Motor neuron (in vitro differentiated cells): ENCODE measurements at regions not wholly inside any gene's neighbourhood (a gene's known extent, or its start where the extent isn't known, plus 50 kb on each side); places are given as distances from the start of the nearest gene placed in this dataset.
"Not testable (repeated sequence)": the region's sequence is repeated elsewhere in the genome, so short reads cannot be mapped to it uniquely, and the experiment has no call there.

Experiments
- ATAC-seq, 8 experiments: fragments of 200-7000 bp; cut with Tn5 transposase; replicated peaks in 6 of 8; 2 replicates each; pipeline ENCODE4 v1.8.0; 2021; ENCODE audit warnings: mild to moderate bottlenecking in 8 of 8, moderate library complexity in 8 of 8
- H3K27ac ChIP-seq, 2 donors: fragments of 250-450 bp; sonication (Bioruptor Pico); 2 replicates each; pipeline ENCODE4 v1.9.0; 2021; ENCODE audit warnings: antibody characterized with exemption in 2 of 2, mild to moderate bottlenecking in 2 of 2, moderate library complexity in 1 of 2
- H3K4me1 ChIP-seq, 2 donors: fragments of 250-450 bp; sonication (Bioruptor Pico); replicated peaks in 1 of 2; 2 replicates each; pipeline ENCODE4 v1.6.1; 2021; ENCODE audit warnings: antibody characterized with exemption in 2 of 2, mild to moderate bottlenecking in 2 of 2, moderate library complexity in 1 of 2
- H3K4me3 ChIP-seq, 5 donors: fragments of 250-450 bp; sonication (Bioruptor Pico); 2 replicates each; pipeline ENCODE4 v1.9.0; 2021; ENCODE audit warnings: antibody characterized with exemption in 5 of 5, mild to moderate bottlenecking in 5 of 5, moderate library complexity in 4 of 5
- WGBS, 10 experiments: fragments of 450-650 bp; shearing (Covaris generic); methylation state at CpG; one replicate each; pipeline ENCODE4 v1.0.0; 2022; 5-methylcytosine and 5-hydroxymethylcytosine counted together
- in situ Hi-C, 9 experiments: fragments of 400-800 bp; cut with MboI; loops; one replicate each; pipeline ENCODE4 v1.15.0; 2021; ENCODE audit warnings: low sequenced_read_pairs in 9 of 9, low pct_unique_long_range_greater_than_20kb in 2 of 9; ENCODE audit not compliant: unreplicated experiment in 9 of 9

DNA sequence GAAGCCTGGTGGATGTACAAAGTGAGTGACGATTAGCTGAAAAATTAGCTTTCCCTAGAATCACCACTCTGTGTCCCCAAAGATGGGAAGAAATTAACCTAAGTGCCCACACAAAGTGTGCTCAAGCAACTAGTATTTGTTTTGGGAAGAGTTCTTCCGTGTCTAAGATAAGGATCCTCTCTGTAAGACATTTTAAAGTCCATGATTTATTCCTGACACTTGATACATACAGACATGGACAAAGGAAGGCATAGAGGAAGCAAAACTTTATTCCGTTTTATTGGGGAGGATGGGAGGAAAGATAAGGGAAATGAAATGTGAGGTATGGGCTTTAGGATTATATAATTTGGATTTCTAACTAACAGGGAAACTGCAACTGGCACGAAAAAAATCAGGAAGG is 1772.6 kb downstream of the EFNA5 start:
- in situ Hi-C loops = no loop called here
- Histone ChIP-seq H3K27ac (no peak overlapping the region), H3K4me1 (no peaks in the 10 kb centered on the region), H3K4me3 (no peak overlapping the region)
- ATAC-seq = no peak
- WGBS, 10 experiments = 30 to 90% (median 76%) methylated on average over 1 to 4 of the region's 4 CpGs

DNA sequence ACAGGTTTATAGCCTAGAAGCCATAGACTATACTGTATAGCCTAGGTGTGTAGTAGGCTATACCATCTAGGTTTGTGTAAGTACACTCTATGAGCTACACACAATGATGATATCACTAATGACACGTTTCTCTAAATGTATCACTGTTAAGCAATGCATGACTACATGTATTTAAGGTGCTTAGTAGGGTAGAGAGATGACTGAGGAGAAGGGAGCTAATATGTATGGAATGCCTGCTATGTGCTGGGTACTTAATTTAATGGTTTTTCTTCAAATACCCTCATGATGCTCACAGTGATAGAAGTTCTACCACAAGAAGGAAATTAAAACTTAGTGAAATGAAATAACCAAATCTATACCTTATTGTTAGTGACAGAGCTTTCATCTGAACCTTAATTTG is 1785.5 kb downstream of the EFNA5 start:
- in situ Hi-C loops = no loop called here

DNA sequence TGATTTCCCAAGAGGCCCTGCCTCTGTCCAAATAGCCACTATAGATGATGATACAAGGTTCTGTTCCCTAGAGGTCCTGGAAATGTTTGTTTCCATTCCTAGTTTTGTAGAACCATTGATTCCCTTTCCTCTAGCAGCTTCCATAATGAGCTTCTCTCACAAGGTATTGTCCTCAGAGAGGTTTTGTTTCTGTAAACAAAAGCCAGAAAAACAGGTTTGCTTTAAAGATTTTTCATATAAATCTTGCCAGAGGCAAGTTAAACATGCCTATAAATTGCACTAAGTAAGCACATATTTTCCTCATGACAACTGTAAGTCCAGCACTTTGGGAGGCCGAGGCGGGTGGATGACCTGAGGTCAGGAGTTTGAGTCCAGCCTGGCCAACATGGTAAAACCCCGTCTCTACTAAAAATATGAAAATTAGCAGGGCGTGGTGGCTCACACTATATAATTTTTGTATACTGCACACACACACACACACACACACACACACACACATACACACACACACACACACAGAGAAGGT is 1787.7 kb downstream of the EFNA5 start:
- WGBS, 10 experiments = 57 to 100% (median 87%) methylated on average over 1 to 4 of the region's 4 CpGs; no CpG with 5 or more reads in 6 of the 10 experiments
- Histone ChIP-seq H3K27ac (no peak overlapping the region), H3K4me3 (no peak overlapping the region), H3K4me1 (no peaks in the 10 kb centered on the region)
- in situ Hi-C loops = no loop called here
- no peak for ATAC-seq

More for the DNA sequence above, 1785.5 kb downstream of the EFNA5 start:
- ATAC-seq = no peak
- no peaks in the 10 kb centered on the region for H3K4me1 ChIP-seq
- no peak overlapping the region for H3K27ac ChIP-seq
- H3K4me3 ChIP-seq = no peak overlapping the region
- WGBS, 10 experiments = 0 to 78% (median 33%) methylated on average over 1 of the region's 1 CpG; no CpG with 5 or more reads in 5 of the 10 experiments

DNA sequence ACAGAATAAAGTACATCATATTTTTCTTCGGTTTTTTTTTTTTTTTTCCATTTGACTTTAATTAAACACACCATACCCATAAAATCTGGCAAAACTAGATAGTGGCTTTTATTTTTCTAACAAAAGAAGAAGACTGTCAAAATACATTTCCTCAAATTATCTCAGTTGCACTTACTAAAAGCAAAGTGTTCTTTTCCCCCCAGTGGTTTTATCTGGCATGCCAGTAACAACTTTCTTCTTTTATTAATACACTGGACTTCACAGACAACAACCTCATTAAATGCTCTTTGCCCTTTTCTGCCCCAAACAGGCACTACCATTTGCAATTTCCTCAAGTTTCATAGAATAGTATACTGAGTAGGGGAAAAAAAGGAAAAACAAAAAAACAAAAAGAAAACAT is 1792.3 kb downstream of the EFNA5 start:
- Histone ChIP-seq H3K4me3 (no peak overlapping the region), H3K4me1 (no peaks in the 10 kb centered on the region), H3K27ac (no peak overlapping the region)
- in situ Hi-C loops = no loop called here
- 0 to 100% (median 78%) methylated on average over 1 of the region's 1 CpG for WGBS, 10 experiments
- ATAC-seq = no peak

DNA sequence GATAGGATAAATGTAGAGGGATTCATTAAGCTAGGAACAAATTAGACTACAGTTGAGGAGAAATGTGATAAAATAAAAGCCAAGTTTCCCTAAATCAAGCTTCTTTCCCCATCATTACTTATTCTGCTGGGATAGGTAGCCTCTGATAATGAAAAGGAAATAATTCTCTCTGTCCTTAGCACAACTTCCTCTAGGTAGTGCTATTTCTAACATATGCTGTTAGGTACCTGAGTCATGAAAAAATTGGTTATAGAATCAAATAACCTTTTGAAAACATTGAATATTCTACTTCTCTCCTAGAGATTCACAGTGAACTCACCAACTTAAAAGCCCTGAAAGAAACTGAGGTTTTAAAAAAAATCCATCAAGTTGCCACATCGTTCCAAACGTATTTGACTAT is 1793.1 kb downstream of the EFNA5 start:
- 45 to 100% (median 86%) methylated on average over 1 to 2 of the region's 2 CpGs; no CpG with 5 or more reads in 2 of the 10 experiments for WGBS, 10 experiments
- Histone ChIP-seq H3K4me3 (no peak overlapping the region), H3K4me1 (no peaks in the 10 kb centered on the region), H3K27ac (no peak overlapping the region)
- in situ Hi-C loops = no loop called here
- ATAC-seq = no peak

DNA sequence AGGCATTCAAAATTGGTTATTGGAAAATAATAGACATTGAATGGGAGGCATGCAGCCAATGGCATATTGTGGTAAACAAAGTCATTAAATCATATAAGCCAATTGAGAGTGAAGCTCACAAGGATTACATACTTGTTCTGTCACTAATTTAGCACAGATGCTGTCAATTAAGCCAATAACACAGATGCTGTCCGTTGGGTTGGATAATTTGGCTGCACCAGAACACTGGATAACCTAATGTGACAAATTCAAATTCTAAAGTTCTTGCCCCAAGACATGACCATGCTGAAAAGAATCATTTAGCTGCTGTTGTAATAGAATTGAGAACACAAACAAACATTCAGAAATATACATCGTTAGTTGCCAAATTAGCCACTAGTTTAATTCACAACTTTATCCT is 1796.4 kb downstream of the EFNA5 start:
- Histone ChIP-seq H3K4me1 (no peaks in the 10 kb centered on the region), H3K27ac (no peak overlapping the region), H3K4me3 (no peak overlapping the region)
- in situ Hi-C loops = no loop called here
- no peak for ATAC-seq
- 0 to 100% (median 93%) methylated on average over 1 to 2 of the region's 2 CpGs; no CpG with 5 or more reads in 1 of the 10 experiments for WGBS, 10 experiments

DNA sequence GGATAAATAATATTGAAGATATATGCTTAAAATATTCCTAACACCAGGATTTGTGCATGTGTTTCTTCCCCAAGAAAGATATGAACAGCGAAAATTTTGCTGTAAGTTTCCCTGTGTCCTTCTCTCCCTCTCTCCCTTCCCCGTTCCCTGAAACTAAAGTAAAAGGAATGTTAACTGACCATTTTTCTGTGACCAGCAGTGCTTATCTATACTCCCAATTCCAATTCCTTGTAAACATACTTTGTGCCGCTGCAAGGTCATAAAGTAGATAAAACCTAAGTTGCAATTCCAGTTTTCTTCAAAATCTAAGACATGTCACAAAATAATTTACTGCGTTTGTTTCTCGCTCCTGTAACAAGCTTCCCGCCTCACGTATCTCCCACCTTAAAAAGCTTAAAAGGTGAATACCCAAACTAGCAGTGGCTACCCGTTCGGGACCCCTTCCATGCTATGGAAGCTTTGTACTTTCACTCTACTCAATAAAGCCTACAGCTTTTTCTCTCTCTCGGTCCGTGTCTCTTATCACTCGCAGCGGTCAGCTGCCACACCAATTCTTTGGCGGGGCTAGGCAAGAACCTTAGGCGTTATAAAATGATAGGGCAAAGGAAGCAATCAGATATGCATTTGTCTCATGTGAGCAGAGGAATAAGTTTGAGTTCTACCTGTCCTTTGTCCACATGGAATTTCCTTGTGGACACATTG is 1798.0 kb downstream of the EFNA5 start:
- Histone ChIP-seq H3K4me1 (no peaks in the 10 kb centered on the region), H3K27ac (no peak overlapping the region), H3K4me3 (no peak overlapping the region)
- ATAC-seq = no peak
- in situ Hi-C loops = no loop called here
- 57 to 100% (median 93%) methylated on average over 8 to 14 of the region's 15 CpGs; no CpG with 5 or more reads in 1 of the 10 experiments for WGBS, 10 experiments

DNA sequence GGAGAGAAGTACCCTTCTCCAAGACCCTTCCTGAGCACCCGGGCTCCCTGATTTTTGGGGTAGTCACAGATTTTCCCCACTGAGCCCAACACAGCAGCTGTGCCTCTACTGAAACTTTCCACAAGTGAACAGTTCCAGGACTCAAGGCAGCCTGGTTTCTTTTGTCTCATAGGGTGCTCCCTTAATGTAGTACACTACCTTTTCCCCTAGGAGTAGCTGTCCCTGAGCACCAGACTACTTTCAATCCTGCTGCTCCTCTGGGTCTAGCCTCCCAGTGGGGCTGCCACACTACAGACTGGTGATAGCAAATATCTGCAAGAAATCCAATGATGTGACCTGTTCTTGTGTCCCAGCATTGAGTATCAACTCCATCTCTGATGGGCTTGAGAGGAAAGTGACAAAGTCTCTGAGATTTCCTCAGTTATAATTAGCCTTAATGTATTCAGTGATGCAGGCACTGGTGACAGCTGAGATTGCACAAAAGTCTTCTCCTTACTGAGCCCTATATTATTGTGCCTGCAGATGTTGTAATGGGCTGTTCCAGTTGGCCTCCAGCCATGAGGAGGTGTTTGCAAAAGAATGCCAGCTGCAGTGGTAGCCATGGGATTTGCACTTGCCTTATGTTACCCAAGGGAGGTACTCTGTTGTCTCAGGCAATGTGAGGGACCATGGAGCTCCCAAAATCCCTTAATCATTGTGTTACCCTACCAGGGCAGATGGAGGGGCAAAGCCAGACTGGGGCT is 1802.5 kb downstream of the EFNA5 start:
- Histone ChIP-seq H3K4me3 (no peak overlapping the region), H3K27ac (no peak overlapping the region), H3K4me1 (no peaks in the 10 kb centered on the region)
- ATAC-seq = peak in 2 of 8 experiments; percentile 29 to 41
- WGBS, 10 experiments = 40% methylated on average over 1 of the region's 1 CpG; no CpG with 5 or more reads in 9 of the 10 experiments
- in situ Hi-C loops = no loop called here

DNA sequence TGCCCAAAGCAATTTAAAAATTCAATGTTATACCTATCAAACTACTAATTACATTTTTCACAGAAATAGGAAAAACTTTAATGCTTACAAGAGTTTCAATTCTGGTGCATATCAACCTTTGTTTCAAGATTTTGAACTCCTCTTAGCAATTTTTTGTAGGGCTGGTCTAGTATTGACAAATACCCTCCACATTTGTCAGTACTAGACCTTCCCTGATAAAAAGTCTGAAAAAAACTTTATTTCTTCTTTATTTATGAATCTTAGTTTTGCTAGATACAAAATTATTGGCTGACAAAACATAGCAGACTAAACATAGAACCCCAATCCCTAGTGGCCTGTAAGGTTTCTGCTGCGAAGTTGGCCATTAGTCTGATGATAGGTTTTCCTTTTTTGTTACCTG is 1804.9 kb downstream of the EFNA5 start:
- Histone ChIP-seq H3K27ac (no peak overlapping the region), H3K4me1 (no peaks in the 10 kb centered on the region), H3K4me3 (no peak overlapping the region)
- no peak for ATAC-seq
- 0 to 100% (median 80%) methylated on average over 1 of the region's 1 CpG; no CpG with 5 or more reads in 2 of the 10 experiments for WGBS, 10 experiments
- in situ Hi-C loops = no loop called here

DNA sequence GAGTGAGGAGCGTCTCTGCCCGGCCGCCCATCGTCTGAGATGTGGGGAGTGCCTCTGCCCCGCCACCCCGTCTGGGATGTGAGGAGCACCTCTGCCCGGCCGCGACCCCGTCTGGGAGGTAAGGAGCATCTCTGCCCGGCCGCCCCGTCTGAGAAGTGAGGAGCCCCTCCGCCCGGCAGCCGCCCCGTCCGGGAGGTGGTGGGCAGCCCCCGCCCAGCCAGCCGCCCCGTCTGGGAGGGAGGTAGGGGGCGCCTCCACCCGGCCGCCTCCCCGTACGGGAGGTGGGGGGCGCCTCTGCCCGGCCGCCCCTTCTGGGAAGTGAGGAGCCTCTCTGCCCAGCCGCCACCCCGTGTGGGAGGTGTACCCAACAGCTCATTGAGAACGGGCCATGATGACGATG is 1811.4 kb downstream of the EFNA5 start:
- H3K4me3 ChIP-seq, H3K4me1 ChIP-seq, H3K27ac ChIP-seq, ATAC-seq, in situ Hi-C loops: not testable (repeated sequence)
- no CpG with 5 or more reads among the region's 33 CpGs for WGBS, 10 experiments

DNA sequence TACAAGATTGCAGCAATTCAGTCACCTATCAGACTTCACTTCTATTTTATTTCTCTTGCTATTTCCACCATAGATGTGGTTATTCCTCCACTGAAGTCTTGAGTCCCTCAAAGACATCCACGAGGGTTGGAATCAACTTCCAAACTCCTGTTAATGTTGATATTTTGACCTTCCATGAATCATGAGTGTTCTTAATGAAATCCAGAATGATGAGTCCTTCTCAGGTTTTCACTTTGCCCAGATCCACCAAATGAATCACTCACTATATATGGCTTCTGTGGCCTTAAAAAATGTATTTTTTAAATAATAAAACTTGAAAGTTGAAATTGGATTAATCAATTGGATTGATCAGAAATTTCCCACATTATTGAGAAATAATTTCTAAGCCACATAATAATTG is 1821.0 kb downstream of the EFNA5 start:
- 0 to 100% (median 45%) methylated on average over 1 of the region's 1 CpG; no CpG with 5 or more reads in 4 of the 10 experiments for WGBS, 10 experiments
- no peak for ATAC-seq
- Histone ChIP-seq H3K4me3 (no peak overlapping the region), H3K27ac (no peak overlapping the region), H3K4me1 (no peaks in the 10 kb centered on the region)
- in situ Hi-C loops = no loop called here

DNA sequence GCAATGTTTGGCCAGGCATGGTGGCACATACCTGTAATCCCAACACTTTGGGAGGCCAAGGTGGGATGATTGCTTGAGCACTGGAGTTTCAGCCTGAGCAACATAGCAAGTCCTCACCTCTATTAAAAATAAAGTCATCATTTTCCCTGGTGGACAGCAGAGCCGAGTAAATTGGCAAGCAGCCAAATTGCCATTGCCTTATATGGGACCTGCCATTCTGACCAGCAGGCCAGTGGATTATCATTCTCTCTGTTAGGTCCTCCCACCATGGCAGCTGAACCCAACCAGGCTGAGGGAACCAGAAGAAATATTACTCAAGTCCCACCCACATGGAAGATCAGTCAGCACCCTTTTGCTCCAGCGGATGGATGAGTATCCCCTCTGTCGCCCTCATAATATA is 1829.9 kb downstream of the EFNA5 start:
- Histone ChIP-seq H3K4me3 (no peak overlapping the region), H3K27ac (no peak overlapping the region), H3K4me1 (peaks cover 0 to 14% of the 10 kb centered on the region in 2 donors)
- 25 to 92% (median 66%) methylated on average over 1 to 3 of the region's 3 CpGs; no CpG with 5 or more reads in 4 of the 10 experiments for WGBS, 10 experiments
- ATAC-seq = peak in 6 of 8 experiments; percentile 31 to 70 (median 54)
- in situ Hi-C loops = no loop called here

DNA sequence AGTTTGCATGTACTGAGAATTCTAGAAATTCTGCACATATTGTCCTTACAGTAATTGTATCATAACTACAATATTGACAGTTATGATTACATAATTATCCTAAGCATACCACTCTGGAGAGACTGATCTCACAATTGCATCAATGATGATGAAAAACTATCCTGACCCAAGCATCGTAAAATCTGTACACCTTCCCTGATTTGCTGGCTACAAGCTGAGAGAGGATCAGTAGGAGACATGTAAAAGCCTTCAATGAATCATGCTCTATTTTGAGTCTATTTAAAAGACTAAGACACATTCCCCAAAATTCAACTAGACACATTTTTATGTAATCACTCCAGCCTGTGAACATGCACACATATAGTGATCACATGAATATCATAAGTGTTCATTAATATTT is 1833.8 kb downstream of the EFNA5 start:
- in situ Hi-C loops = no loop called here
- H3K4me3 ChIP-seq = no peak overlapping the region
- no peak overlapping the region for H3K27ac ChIP-seq
- H3K4me1 ChIP-seq = peaks cover 0 to 15% of the 10 kb centered on the region in 2 donors
- ATAC-seq = peak in 6 of 8 experiments; percentile 22 to 89 (median 46)
- WGBS, 10 experiments = 0 to 100% (median 78%) methylated on average over 1 of the region's 1 CpG; no CpG with 5 or more reads in 3 of the 10 experiments
